RWPE2 (cell line): ENCODE measurements at regions not wholly inside any gene's neighbourhood (a gene's known extent, or its start where the extent isn't known, plus 50 kb on each side); places are given as distances from the start of the nearest gene placed in this dataset.

Experiments
- ATAC-seq: fragments of 200-7000 bp; cut with Tn5 transposase; 3 replicates; pipeline ENCODE4 v1.9.1; 2021; ENCODE audit warnings: low read depth
- DNase-seq: peaks from one replicate; pipeline ENCODE4 v3.0.0-alpha.2; 2020; ENCODE audit warnings: low spot score
- H3K27ac ChIP-seq: fragments of 450-650 bp; 2 replicates; pipeline ENCODE4 v1.5.1; 2017; ENCODE audit warnings: mild to moderate bottlenecking; ENCODE audit not compliant: poor library complexity, severe bottlenecking
- H3K27me3 ChIP-seq: fragments of 250-450 bp; sonication (Bioruptor Pico); 2 replicates; pipeline ENCODE4 v1.5.1; 2021; ENCODE audit warnings: mild to moderate bottlenecking, moderate library complexity; ENCODE audit not compliant: insufficient read depth, poor library complexity, severe bottlenecking
- H3K36me3 ChIP-seq: fragments of 250-450 bp; sonication (Bioruptor Pico); 2 replicates; pipeline ENCODE4 v1.5.1; 2020; ENCODE audit warnings: low read depth, mild to moderate bottlenecking, moderate library complexity
- H3K4me1 ChIP-seq: fragments of 250-450 bp; sonication (Bioruptor Pico); 2 replicates; pipeline ENCODE4 v1.5.1; 2021; ENCODE audit warnings: mild to moderate bottlenecking, moderate library complexity; ENCODE audit not compliant: insufficient read depth, poor library complexity, severe bottlenecking
- H3K4me3 ChIP-seq: fragments of 250-450 bp; sonication (Bioruptor Pico); 2 replicates; pipeline ENCODE4 v1.5.1; 2021; ENCODE audit warnings: mild to moderate bottlenecking, moderate library complexity; ENCODE audit not compliant: severe bottlenecking
- H3K9me3 ChIP-seq: fragments of 250-450 bp; sonication (Bioruptor Pico); 2 replicates; pipeline ENCODE4 v1.5.1; 2021; ENCODE audit warnings: mild to moderate bottlenecking, moderate library complexity; ENCODE audit not compliant: severe bottlenecking
- TF ChIP-seq, protein P1 (sequence below): fragments of 450-650 bp; IDR thresholded peaks from one replicate; pipeline ENCODE4 v1.5.1; 2017; ENCODE audit warnings: mild to moderate bottlenecking, moderate library complexity; ENCODE audit not compliant: poor library complexity, severe bottlenecking

DNA sequence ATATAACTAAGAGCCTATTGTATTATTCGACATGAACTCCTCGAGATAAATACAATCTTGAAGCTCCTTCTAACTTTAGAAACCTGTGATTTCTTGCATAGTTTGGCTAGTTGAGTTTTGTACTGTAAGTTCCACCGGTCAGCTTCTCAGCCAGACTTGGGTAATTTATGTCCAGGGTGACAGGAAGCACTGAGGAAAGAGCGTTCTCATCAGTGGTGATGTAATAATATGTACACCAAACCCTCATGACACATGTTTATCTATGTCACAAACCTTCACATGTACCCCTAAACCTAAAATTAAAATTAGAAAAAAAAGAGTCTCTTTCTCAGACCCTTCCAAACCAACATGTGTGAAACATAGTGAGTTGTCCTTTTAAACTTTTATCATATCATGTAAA, 205.7 kb downstream of the KCNRG start:
- TF ChIP-seq, protein P1, sequence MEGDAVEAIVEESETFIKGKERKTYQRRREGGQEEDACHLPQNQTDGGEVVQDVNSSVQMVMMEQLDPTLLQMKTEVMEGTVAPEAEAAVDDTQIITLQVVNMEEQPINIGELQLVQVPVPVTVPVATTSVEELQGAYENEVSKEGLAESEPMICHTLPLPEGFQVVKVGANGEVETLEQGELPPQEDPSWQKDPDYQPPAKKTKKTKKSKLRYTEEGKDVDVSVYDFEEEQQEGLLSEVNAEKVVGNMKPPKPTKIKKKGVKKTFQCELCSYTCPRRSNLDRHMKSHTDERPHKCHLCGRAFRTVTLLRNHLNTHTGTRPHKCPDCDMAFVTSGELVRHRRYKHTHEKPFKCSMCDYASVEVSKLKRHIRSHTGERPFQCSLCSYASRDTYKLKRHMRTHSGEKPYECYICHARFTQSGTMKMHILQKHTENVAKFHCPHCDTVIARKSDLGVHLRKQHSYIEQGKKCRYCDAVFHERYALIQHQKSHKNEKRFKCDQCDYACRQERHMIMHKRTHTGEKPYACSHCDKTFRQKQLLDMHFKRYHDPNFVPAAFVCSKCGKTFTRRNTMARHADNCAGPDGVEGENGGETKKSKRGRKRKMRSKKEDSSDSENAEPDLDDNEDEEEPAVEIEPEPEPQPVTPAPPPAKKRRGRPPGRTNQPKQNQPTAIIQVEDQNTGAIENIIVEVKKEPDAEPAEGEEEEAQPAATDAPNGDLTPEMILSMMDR = no peak
- ATAC-seq (no peak), DNase-seq (no peak)
- Histone ChIP-seq H3K9me3 (no peaks in the 10 kb centered on the region), H3K4me1 (peaks cover 8% of the 10 kb centered on the region), H3K27me3 (no peaks in the 10 kb centered on the region), H3K27ac (no peak overlapping the region), H3K4me3 (no peak overlapping the region), H3K36me3 (no peaks in the 10 kb centered on the region)

DNA sequence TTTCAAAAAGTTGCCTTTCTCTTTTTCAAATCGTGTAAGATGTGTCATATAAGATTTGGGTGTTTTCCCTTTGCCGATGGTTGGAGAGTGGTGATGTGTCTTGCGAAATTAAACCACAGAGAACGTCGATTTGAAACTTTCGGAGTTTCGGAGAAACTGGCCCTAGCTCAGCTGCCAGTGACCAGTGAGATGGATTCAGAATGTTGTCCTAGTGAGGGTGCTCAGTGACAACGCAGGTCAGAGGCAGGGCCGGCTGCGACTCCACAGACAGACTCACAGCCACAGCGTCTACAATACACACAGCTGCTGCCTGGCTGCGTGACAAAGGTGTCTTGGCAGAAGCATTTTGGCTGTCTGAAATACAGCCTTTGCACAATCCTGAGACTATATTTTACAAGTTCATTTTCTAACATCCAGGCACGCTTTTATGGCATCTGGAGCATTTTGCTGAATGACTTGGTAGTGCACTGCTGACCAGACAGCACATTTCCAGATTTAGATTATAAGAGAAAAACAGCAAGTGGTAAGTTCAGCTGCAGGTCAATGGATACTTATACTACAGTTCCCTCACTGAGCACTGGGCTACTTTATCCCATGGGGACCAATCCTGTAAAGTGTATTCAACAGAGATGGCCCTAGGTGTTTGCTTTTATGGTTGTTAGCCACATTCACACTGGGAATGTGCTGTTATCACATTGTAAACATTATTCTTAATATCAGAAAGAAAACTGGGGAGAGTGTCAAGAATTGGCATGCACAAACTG, 207.5 kb downstream of the KCNRG start:
- H3K27ac ChIP-seq = no peak overlapping the region
- no peaks in the 10 kb centered on the region for H3K36me3 ChIP-seq
- no peaks in the 10 kb centered on the region for H3K9me3 ChIP-seq
- ATAC-seq (peak; percentile 41), DNase-seq (no peak)
- no peak overlapping the region for H3K4me3 ChIP-seq
- TF ChIP-seq, protein P1 = no peak
- H3K27me3 ChIP-seq = no peaks in the 10 kb centered on the region
- H3K4me1 ChIP-seq = peaks cover 8% of the 10 kb centered on the region

DNA sequence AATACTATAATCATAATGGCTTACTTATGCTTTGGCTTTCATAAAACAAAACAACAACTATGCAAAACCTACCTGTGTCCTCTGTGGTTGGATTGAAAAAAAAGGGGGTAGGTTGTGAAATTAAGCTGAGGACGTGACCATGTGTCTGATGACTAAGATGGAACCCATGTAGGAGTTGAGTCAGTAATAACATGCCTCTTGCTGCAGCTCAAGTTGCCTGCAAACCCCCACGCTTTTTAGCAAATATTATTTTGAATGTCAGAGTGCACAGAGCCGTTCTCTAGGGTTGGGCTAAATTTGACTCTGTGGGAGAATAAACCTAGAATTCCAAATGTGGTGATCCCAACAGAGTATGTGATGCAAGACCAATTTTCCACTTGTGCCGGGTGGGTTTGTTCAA, 209.3 kb downstream of the KCNRG start:
- no peaks in the 10 kb centered on the region for H3K27me3 ChIP-seq
- TF ChIP-seq, protein P1 = no peak
- no peaks in the 10 kb centered on the region for H3K9me3 ChIP-seq
- H3K4me1 ChIP-seq = peaks cover 8% of the 10 kb centered on the region
- DNase-seq (no peak), ATAC-seq (peak; percentile 55)
- no peaks in the 10 kb centered on the region for H3K36me3 ChIP-seq
- H3K27ac ChIP-seq = no peak overlapping the region
- no peak overlapping the region for H3K4me3 ChIP-seq

DNA sequence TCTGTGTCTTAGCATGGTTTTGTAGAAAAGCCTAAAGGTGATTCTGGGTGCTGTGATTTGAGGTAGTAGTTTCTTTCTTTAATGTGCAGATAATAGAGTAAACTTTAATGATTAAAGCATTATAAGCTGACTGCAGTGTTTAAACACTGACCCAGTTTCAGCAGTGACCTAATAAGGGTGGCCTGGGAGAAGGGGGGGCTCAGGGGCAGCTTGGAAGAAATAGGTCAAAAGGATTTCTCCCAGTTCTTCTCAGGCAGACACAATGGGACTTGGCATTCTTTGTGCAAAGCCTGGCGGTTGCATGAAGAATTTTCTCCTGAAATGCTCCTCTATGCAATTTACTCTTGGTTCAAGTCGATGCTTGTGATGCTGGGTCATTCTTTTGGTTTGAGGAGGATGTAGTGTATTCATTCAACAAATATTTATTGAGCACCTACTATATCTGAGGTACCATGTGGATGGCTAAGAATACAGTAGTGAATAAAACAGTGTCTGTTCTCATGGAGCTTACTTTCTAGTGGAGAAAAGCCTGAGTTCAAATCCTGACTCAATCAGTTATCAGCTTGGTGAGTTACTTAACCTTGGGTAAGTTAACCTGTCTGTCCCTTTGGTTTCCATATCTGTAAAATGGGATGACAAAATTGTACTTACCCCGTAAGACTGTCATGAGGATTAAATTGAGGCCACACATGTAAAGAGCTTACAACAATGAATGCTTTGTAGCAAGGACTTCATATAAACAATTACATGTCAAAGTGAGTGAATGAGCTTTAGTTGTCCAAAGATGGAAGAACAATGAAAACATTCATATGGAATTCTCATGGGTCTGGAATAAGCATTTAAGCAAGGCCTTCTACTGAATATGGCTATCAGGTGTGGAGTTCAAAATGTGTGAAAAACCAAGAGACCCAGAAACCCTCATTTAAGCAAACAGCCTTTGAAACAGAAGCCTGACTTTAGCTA, 210.2 kb downstream of the KCNRG start:
- Histone ChIP-seq H3K9me3 (no peaks in the 10 kb centered on the region), H3K27me3 (no peaks in the 10 kb centered on the region), H3K36me3 (no peaks in the 10 kb centered on the region), H3K27ac (no peak overlapping the region), H3K4me3 (no peak overlapping the region), H3K4me1 (peaks cover 14% of the 10 kb centered on the region)
- TF ChIP-seq, protein P1 = no peak
- no peak for ATAC-seq
- no peak for DNase-seq
